AG08396 (cell line): ENCODE measurements at regions not wholly inside any gene's neighbourhood (a gene's known extent, or its start where the extent isn't known, plus 50 kb on each side); places are given as distances from the start of the nearest gene placed in this dataset.
"Not testable (repeated sequence)": the region's sequence is repeated elsewhere in the genome, so short reads cannot be mapped to it uniquely, and the experiment has no call there.

Experiments
- DNase-seq: peaks from one replicate; pipeline ENCODE4 v3.0.0; 2012; ENCODE audit warnings: low spot score, mixed read lengths

DNA sequence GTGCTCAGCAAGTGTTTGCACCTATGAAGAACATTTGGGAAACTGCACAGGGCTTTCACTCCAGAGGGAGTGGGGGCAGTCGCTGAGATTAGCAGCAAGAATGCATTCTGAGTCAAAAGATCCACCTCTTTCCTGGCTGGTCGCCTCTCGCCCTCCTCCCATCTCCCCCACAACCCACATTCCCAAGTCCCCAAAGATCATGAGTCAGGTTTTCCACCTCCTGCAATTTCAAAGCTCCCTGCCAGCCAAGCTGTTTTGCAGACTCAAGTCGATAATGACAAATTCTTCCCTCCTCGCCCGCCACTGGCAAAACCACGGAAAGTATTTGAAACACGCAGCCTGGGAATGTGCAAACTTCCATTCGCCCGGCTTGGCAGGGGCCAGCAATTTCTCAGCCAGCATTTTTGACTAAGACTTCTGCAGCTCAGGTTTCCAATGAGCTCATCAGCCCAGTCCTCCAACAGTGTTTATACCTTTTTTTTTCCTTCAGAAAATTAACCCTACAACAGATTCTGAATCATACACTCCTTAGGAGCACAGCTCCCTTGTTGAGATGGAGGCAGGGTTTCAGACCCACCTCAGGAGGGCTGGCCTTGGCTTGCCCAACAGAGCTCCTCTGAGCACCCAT lies 181.4 kb downstream of the SMAD6 start:
- peak; percentile 89 for DNase-seq

DNA sequence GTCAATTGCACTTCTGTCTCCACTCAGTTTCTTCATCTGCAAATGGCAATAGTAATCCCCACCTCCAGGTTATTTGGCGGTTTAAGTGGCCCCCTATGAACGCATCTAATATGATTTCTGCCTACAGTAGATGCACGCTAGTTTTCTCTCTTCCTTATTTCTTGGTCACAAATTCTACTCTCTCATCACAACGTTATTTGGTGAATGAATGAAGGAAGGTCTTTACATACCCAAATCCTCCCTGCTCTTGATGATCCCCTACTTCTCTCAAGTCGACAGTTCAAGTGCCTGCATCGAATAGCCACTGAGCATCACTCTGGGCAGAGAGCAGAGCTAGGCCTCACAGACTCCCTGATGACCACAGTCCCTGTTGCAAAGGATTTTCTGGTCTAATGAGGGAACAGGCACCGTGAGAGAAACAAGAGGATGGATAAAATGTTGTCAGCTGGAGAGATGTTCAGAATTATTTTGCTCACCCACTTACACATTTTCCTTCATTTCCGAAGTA lies 181.2 kb upstream of the SMAD3 start:
- no peak for DNase-seq

DNA sequence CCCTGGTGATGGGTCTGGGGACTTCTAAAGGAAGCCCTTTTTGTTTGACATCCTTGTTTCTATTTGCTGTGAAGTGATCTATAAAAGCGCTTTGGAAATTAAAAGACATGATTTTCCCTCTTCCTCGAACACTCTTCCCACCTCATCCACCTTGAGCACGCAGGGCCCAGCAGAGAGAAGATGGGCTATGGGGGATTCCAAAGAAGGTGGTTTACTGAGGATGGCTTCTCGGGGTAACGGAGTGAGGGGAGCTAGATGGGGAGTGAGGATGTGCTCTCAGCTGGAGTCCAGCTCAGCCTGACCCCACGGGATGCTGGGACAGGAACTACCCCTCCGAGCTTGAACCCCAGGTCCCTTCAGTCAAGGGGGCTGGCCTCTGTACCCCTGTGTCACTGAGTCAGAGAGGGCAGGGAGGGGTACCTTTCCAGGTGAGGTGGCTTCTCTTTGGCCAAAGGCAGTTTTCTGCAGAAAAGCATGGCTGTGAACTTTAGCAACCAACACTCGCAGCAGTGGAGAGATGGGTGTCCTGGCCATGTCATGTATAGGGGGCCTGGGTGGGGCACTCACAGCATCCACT lies 180.7 kb upstream of the SMAD3 start:
- no peak for DNase-seq

DNA sequence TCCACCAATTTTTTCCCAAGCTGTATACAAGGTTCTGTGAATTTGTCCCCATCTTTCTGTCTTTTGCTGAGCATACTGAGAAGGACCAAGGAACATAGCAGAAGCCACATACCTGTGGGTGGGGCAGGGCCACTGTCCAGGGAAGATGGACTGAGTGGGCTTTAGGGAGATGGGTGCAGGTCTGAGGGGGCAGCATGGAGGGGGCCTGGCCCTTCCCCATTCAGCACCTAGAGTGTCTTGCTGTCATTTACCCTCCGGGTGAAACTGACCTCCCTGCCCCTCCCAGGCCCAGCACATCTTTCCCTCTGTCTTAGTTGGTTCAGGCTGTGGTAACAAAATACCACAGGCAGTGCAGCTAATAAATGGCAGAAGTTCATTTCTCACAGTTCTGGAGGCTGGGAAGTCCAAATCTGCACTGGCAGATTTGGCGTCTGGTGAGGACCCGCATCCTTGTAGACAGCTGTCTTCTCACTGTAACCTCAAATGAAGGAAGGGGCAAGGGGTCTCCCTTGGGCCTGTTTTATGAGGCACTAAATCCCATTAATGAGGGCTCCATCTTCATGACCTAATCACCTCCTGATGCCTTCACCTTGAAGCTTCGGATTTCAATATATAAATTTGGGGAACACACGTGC lies 180.0 kb upstream of the SMAD3 start:
- DNase-seq, result no peak

DNA sequence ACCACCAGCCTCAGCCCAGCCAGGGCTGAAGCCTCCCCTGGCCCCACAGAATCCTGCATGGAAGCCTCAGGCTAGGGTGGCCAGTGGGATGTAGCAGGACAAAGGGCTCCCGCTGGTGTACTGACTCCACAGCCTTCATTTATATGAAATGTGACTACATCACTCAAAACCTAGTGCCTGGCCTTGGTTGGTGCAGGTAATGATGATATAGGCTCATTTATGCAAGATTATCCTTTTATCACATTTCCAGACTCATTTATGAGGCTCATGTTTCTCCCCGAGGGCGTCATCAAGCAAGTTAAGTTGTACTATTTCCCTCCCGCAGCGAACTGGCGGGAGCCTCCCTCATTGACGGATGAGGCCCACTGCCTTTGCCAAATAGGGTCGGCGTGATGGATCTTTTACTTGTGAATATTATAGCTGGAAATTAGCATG lies 179.1 kb upstream of the SMAD3 start:
- no peak for DNase-seq

DNA sequence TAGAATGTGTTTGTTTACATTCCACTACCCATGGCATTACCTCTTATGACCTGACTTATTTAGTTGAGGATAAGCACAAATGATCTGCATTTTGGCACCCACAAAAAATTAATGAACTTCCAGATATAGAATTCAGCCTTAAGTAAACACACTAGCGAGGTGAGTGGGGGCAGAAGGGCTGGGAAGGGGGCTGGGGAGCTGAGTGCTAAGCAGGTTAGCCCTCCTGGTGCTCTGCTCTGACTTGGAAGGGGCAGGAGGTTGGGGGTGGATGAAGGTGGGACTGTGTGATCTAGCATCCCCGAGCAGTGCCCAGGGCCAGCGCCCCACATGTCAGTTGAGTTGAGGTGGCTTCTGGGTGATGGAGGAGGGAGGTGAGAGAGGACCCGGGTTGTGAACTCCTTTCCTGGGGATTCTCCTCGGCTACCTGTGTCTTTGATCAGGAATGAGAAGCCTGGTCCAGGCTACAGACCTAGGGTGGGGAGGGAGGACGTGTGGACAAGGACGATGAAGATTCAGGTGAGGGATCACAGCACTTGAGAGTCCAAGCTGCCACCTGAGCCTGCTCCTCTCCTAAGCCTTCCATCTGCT lies 178.6 kb upstream of the SMAD3 start:
- no peak for DNase-seq

DNA sequence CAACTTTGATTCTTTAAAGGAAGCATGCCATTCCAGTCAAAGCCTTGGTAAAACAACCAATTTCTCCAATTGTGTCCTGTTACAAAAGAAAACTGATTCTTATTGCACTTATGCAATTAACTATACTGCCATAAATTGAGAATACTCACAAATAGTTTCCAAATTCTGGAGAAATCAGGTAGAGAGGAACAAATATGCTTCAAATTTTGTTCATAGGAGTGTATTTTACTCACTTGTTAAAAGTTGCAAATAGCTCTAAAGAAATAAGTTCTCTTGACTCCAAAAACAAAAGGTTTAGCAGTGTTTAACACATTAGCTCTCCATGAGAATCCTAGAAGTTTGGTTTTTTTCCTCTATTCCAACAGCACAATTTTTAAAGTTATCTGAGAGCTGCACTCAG lies 176.1 kb upstream of the SMAD3 start:
- not testable (repeated sequence) for DNase-seq

DNA sequence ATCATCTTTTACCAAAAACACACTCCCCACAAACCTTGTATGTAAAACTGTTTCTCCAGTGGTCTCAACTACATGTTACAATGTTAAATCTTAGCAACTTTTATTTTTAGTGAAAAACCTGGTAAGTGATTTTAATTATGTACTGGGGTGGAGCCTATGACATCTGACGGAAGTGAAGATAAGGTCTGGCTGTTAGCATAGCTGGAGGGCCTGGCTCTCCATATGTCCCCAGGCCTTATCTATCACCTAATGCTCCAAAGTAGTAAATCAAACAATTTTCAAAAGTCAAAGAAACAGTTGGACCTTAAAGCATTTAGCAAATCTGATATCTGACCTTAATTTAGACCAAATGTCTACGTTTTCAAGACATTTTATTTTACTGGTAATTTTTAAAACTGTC lies 173.6 kb upstream of the SMAD3 start:
- DNase-seq, result no peak

DNA sequence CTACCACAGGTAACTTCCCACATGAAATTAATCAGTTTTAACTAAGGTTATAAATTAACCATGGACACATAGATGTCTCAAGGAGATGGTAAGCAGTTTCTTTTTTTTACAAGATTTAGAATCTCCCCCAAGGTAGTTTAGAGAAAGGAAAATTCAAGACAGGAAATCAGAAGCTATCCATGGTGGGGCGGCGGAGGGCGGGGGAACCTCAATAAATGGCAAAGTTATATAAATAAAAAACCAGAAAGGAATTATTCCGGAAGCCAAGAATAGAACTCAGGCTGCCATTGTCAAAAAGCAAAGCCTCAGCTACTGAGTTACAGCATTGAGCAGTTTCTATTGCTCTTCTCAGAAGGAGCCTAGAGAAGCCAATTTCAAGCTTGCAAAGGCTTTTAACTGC lies 172.1 kb upstream of the SMAD3 start:
- no peak for DNase-seq

DNA sequence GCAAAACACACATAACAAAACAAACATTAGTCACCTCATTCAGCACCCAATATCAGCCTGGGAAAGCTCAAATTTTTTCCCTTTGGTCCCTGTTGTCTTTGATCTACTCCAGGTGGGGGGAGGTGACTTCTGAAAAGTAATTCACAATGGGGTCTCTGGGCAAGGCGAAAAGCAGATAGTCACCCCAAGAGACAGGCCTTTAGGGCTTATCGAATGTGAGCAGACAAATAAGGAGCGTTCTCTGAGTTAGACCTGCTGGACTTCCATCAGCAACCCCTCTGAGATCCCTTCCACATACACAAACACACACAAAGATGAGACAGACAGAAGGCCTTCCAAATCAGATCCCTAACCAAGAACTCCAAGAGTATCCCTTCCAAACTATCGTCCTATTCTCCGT lies 171.0 kb upstream of the SMAD3 start:
- no peak for DNase-seq

DNA sequence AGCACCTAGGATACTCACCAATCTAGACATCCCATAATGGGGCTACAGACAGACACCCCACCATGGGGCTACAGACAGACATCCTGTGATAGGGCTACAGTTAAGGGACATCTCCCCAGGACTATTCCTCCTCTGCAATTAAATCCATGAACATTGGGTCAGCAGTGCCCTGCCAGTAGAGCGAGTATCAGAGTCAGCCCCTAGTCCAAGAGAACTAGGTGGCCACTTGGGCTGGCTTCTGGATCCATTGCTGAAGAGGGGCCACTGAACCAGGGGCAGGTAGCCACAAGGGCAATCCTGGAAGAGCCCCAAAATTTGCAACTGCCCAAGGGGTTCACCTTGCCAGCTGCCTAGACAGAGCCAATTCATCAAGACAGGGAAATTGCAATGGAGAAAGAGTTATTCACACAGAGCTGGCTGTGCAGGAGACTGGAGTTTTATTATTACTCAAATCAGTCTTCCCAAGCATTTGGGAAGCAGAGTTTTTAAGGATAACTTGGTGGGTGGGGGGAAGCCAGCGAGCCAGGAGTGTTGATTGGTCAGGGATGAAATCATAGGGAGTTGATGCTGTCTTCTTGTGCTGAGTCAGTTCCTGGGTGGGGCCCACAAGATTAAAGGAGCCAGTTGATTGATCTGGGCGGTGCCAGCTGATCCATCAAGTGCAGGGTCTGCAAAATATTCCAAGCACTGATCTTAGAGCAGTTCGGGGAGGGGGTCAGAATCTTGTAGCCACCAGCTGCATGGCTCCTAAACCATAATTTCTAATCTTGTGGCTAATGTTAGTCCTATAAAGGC lies 170.2 kb upstream of the SMAD3 start:
- DNase-seq, result no peak

DNA sequence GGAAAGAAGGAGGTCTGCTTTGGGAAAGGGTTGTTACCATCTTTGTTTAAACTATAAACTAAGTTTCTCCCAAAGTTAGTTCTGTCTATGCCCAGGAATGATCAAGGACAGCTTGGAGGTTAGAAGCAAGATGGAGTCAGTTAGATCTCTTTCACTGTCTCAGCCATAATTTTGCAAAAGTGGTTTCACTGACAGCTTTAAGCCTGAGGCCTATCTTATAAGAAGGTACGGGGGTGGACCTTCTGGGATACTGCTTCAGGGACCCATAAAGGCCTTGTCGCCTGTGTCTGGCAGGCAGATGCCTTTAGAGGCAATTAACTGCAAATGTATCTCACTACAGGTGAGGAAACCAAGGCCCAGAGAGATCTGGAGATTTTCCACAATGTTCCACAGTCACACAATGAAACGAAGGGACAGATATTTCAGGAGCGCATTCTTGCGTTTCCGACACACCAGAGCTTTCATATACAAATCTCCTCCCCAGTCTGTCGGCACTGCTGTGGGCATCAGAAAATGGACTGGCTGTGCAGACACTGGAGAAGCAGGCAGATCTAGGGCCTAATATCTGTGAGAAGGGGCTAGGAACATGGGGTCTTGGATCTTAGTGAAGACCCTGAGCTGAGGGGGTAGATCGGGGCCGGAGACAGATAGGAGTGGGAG lies 169.5 kb upstream of the SMAD3 start:
- no peak for DNase-seq

DNA sequence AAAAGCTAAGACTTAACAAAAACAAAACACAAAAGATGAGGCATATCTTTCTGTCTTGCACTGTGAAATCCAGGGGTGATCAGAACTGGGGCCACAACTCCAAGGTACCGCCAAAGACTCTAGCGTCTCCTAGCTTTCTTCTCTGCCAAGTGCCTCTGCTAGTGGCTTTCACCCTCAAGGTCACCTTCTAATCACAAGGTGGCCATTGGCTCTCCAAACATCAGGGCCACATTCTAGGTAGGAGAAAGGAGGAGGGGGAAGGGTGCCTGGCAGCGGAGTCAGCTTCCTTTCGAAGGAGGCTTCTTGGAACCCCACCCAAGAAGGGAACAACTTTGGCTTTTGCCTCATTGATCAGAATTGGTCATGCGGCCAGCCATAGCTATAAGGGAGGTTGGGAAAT lies 168.8 kb upstream of the SMAD3 start:
- no peak for DNase-seq

DNA sequence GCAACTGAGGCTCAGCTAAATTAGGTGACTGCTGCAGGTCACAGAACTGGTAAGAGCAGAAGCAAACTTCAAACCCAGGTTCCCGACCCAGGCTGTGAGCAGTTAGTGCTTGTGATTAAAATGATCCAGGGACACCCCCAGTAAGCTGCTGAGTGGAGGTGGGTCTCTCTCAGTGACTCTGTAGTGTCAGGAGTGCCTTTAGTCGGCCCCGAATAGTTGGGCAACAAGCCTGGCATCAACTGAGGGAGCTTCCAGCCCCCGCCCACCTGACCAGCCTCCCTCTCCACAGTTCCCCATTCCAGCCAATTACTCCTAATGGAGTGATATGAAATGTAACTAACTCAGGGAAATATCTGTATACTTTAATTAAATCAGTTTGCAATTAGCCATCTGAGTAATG lies 168.0 kb upstream of the SMAD3 start:
- DNase-seq, result no peak

DNA sequence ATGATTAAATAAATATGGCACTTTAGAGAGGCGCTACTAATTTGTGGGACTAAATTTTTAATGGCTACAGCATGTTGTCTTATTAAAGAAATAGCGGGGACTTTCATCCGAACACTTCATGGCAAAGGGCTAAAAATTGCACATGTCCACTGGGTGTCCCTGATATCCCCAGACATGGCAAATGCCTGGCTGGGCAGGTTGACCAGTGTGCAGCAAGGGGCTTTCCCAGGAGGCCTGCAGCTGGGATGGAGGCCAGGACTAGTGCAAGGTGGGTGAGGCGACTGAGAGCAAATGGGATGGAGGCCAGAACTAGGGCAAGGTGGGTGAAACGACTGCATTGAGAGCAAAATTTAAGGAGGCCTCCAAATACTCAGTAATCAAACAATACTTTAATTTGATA lies 167.4 kb upstream of the SMAD3 start:
- no peak for DNase-seq

DNA sequence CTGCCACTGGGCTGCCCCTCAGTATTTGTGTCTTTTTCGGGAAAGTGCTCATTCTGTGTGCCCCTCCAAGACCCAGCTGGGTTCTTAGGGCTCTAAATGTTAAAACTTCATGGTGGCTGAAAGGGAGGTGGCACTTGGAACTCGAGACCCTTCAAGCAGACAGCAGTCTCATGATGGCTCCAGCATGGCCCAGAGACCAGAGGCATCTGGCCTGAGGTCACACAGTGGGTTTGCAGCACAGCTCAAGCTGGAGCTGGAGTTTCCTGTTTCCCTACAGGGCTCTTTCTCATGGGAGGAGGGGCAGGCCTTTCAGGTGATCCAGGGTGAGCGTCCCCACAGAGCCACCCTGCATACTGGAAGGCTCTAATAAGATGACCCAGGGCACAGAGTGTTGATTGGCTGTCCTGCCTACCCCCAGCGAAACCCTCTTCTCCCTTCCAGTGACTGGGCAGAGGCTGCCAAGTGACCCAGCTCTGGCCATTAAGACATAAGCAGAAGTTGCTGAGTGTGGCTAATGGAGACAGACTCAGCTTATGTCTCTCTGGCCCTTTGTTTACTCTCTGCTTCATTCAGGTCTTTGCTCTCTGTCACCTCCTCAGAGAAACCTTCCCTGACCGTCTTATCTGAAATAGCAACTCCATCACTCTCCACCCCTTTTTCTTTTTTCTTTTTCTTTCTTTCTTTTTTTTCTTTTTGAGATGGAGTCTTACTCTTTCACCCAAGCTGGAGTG lies 166.6 kb upstream of the SMAD3 start:
- DNase-seq, result no peak

DNA sequence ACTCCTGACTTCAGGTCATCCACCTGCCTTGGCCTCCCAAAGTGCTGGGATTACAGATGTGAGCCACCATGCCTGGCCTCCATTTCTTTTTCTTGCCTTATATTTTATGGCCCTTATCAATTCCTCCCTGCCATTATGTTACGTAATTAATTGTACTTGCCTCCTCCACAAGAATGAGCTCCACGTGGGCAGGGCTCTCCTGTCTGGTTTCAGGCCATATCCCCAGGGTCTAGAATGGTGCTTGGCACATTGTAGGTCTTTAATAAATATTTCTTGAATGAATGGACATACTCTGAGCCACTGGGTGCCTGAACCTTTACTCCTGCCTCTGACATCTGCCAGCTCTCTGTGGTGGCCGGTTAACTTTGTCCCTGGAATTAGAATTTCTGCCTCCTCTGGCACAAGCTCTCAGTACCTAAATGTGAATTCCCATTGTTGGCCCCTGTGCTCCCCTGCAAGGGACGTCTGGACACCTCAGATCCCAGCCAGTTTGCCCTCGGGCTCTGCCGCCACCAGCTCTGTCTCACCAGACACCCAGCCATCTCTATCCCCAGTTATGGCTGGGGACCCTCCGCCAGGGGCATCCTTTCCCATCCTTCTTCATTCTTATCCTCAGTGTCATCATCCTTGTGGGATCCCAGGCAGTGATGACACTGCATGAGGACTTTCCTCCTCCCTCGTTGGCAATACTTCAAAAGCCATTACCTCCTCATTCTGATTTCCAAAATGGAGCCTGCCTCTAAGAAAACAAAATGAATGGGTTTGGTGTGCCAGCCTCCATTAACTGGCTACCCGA lies 165.6 kb upstream of the SMAD3 start:
- DNase-seq, result no peak

DNA sequence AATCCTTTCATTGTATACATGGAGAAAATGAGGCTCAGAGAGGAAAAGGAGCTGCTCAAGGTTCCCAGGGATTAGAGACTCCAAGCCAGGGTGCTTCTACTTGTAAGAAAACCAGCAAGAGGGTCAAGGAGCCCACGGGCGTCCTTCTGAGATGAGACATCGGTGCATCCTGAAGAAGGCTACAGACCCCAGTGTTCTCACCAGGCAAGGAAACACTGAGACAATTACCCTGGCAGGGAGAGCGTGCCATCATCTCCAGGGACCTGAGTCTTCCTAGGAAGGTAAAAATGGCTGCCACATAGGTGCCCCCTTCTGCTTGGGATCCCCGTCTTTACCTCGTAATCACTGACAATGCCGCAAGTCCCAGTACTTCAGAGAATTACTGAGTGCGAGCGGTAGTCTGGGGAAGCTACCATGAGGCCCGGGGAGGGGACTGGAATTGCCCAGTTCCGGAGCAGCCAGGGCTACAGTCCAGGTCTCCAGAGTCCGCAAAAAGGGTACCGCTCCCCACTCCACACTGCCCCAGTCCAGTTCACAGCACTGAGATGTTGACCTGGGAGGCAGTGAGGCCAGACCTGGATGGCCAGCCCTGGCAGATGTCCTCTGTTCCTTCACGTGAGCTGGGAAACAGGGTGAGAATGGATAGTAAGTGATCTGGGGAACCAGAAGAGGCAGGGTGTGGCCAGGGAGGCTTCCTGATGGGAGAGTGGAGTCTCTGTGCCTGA lies 164.7 kb upstream of the SMAD3 start:
- no peak for DNase-seq

DNA sequence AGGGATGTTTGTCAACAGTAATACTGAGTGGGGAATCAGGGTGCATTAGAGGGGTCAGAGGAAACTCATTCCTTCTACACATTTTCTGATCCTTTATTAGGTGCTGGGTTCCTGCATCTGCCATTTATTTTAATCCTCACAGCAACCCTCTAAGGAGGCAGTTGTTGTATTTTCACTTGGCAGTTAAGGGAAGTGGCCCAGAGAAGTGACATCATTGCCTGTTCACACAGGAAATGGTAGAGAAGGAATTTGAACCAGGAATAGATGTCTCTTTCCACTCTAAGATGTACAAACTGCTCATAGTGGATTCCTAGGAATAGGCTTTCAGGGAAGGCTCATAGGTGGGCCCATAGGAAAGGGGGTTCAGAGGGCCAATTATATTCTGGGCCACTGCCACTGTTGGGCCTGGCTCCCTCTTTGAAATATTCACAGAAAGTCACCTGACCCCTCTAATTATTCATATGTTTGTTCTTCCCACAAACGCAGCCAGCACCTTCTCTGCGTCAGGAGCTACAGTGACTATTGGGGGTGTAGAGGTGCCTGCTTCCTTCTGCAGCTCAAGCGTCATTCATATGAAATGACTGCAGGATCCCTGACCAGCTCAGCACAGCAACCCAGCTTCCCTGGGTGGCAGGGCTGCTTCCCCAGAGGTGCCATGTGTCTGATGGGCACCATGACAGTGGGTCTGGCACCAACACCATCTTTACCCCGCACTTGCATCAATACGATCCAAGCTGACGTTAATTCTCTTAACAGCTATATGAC lies 163.9 kb upstream of the SMAD3 start:
- no peak for DNase-seq
